ENCODE measurements at regions not wholly inside any gene's neighbourhood (a gene's known extent, or its start where the extent isn't known, plus 50 kb on each side); places are given as distances from the start of the nearest gene placed in this dataset.

- no peaks in the 10 kb centered on the region for H3K4me1 Mint-ChIP-seq
- H3K4me3 ChIP-seq (ENCODE audit: low read length), result no peak overlapping the region
- H3K27me3 ChIP-seq (ENCODE audit: control insufficient read depth in 2 of 2, insufficient read depth in 2 of 2, low read length in 2 of 2), result no peaks in the 10 kb centered on the region
- POLR2A ChIA-PET, result no interaction called here
- ATAC-seq (no peak), DNase-seq (no peak)
- intact Hi-C loops (cut with micrococcal nuclease), result loop anchor here in 1 of 2 donors (10.0 kb wide), 2 partner anchors 606 to 1396 kb away; no protein-coding TSS in a partner anchor
- H3K9me3 Mint-ChIP-seq, result peaks cover 0 to 16% (median 6%) of the 10 kb centered on the region in 11 donors
- H3K36me3 Mint-ChIP-seq, result peaks cover 0 to 10% (median 0%) of the 10 kb centered on the region in 5 donors
- no peak overlapping the region for H3K4me3 Mint-ChIP-seq
- H3K27me3 Mint-ChIP-seq, result peaks cover 0 to 6% (median 0%) of the 10 kb centered on the region in 5 donors
- H3K27ac Mint-ChIP-seq, result no peak overlapping the region
- H3K9me3 ChIP-seq (ENCODE audit: control insufficient read depth in 2 of 3, low read length in 3 of 3), result no peaks in the 10 kb centered on the region
- H3K36me3 ChIP-seq (ENCODE audit: control insufficient read depth in 2 of 3, insufficient read depth in 3 of 3, low read length in 3 of 3), result no peaks in the 10 kb centered on the region
- H3K4me1 ChIP-seq (ENCODE audit: control insufficient read depth in 2 of 2, insufficient read depth in 2 of 2, low read length in 2 of 2), result no peaks in the 10 kb centered on the region
- no peak overlapping the region for H3K27ac ChIP-seq (ENCODE audit: low read depth, low read length)
- CTCF ChIA-PET, result interaction anchor here (1.1 kb wide), 1 partner anchor 1186 kb away, joined by 3 read pairs; no protein-coding TSS in a partner anchor
Measured at GRCh38 chr12:91388573-91388972, 206.0 kb upstream of the DCN start.

GRCh38 chr12:91387461-91388134, 205.0 kb upstream of the DCN start:
- Histone ChIP-seq H3K4me3 (ENCODE audit: low read length) (no peak overlapping the region), H3K4me1 (ENCODE audit: control insufficient read depth in 2 of 2, insufficient read depth in 2 of 2, low read length in 2 of 2) (no peaks in the 10 kb centered on the region), H3K27me3 (ENCODE audit: control insufficient read depth in 2 of 2, insufficient read depth in 2 of 2, low read length in 2 of 2) (no peaks in the 10 kb centered on the region), H3K9me3 (ENCODE audit: control insufficient read depth in 2 of 3, low read length in 3 of 3) (no peaks in the 10 kb centered on the region), H3K36me3 (ENCODE audit: control insufficient read depth in 2 of 3, insufficient read depth in 3 of 3, low read length in 3 of 3) (no peaks in the 10 kb centered on the region), H3K27ac (ENCODE audit: low read depth, low read length) (no peak overlapping the region)
- no peak for ATAC-seq
- H3K4me1 Mint-ChIP-seq, result no peaks in the 10 kb centered on the region
- peaks cover 0 to 5% (median 0%) of the 10 kb centered on the region in 5 donors for H3K36me3 Mint-ChIP-seq
- intact Hi-C loops (cut with micrococcal nuclease), result loop anchor here in 1 of 2 donors (10.0 kb wide), 2 partner anchors 607 to 1397 kb away; no protein-coding TSS in a partner anchor
- ChIA-PET CTCF (interaction anchor here (1.1 to 1.7 kb wide), 3 partner anchors 1184 to 1262 kb away, joined by 3 to 5 read pairs (median 3); no protein-coding TSS in a partner anchor), POLR2A (interaction anchor here (0.6 kb wide), 1 partner anchor 390 kb away, joined by 4 read pairs; no protein-coding TSS in a partner anchor)
- no peak overlapping the region for H3K4me3 Mint-ChIP-seq
- DNase-seq, result no peak
- H3K27me3 Mint-ChIP-seq, result peaks cover 0 to 6% (median 0%) of the 10 kb centered on the region in 5 donors
- H3K27ac Mint-ChIP-seq, result no peak overlapping the region
- H3K9me3 Mint-ChIP-seq, result peaks cover 0 to 13% (median 6%) of the 10 kb centered on the region in 11 donors

- Mint-ChIP-seq H3K27me3 (peaks cover 0 to 13% (median 0%) of the 10 kb centered on the region in 5 donors), H3K36me3 (no peaks in the 10 kb centered on the region), H3K9me3 (no peaks in the 10 kb centered on the region), H3K4me3 (no peak overlapping the region), H3K27ac (no peak overlapping the region), H3K4me1 (peaks cover 0 to 11% (median 6%) of the 10 kb centered on the region in 7 donors)
- Histone ChIP-seq H3K27me3 (ENCODE audit: control insufficient read depth in 2 of 2, insufficient read depth in 2 of 2, low read length in 2 of 2) (no peaks in the 10 kb centered on the region), H3K9me3 (ENCODE audit: control insufficient read depth in 2 of 3, low read length in 3 of 3) (no peaks in the 10 kb centered on the region), H3K36me3 (ENCODE audit: control insufficient read depth in 2 of 3, insufficient read depth in 3 of 3, low read length in 3 of 3) (no peaks in the 10 kb centered on the region), H3K4me3 (ENCODE audit: low read length) (no peak overlapping the region), H3K27ac (ENCODE audit: low read depth, low read length) (no peak overlapping the region), H3K4me1 (ENCODE audit: control insufficient read depth in 2 of 2, insufficient read depth in 2 of 2, low read length in 2 of 2) (no peaks in the 10 kb centered on the region)
- DNase-seq (no peak), ATAC-seq (no peak)
- intact Hi-C loops (cut with micrococcal nuclease), result loop anchor here in 1 of 2 donors (5.0 to 10.0 kb wide), 4 partner anchors 192 to 1400 kb away; no protein-coding TSS in a partner anchor
- ChIA-PET CTCF (interaction anchor here (0.8 to 1.0 kb wide), 3 partner anchors 11 to 1270 kb away, joined by 3 read pairs; no protein-coding TSS in a partner anchor), POLR2A (interaction anchor here (0.6 to 5.9 kb wide), 3 partner anchors 750 to 1186 kb away, joined by 3 to 43 read pairs (median 5); partner anchors contain the start of gene BTG1)
Measured at GRCh38 chr12:91384806-91385205, 202.2 kb upstream of the DCN start.

- Mint-ChIP-seq H3K9me3 (no peaks in the 10 kb centered on the region), H3K4me3 (no peak overlapping the region), H3K27me3 (peaks cover 0 to 13% (median 0%) of the 10 kb centered on the region in 5 donors), H3K36me3 (no peaks in the 10 kb centered on the region), H3K4me1 (peaks cover 0 to 11% (median 6%) of the 10 kb centered on the region in 7 donors), H3K27ac (no peak overlapping the region)
- Histone ChIP-seq H3K27me3 (ENCODE audit: control insufficient read depth in 2 of 2, insufficient read depth in 2 of 2, low read length in 2 of 2) (no peaks in the 10 kb centered on the region), H3K4me1 (ENCODE audit: control insufficient read depth in 2 of 2, insufficient read depth in 2 of 2, low read length in 2 of 2) (no peaks in the 10 kb centered on the region), H3K4me3 (ENCODE audit: low read length) (no peak overlapping the region), H3K9me3 (ENCODE audit: control insufficient read depth in 2 of 3, low read length in 3 of 3) (no peaks in the 10 kb centered on the region), H3K36me3 (ENCODE audit: control insufficient read depth in 2 of 3, insufficient read depth in 3 of 3, low read length in 3 of 3) (no peaks in the 10 kb centered on the region), H3K27ac (ENCODE audit: low read depth, low read length) (no peak overlapping the region)
- intact Hi-C loops (cut with micrococcal nuclease), result loop anchor here in 1 of 2 donors (5.0 to 10.0 kb wide), 4 partner anchors 193 to 1400 kb away; no protein-coding TSS in a partner anchor
- ChIA-PET POLR2A (interaction anchor here (0.6 to 5.9 kb wide), 4 partner anchors 10 to 1186 kb away, joined by 3 to 43 read pairs (median 4); partner anchors contain the start of gene BTG1), CTCF (interaction anchor here (0.8 to 3.9 kb wide), 7 partner anchors 11 to 1271 kb away, joined by 3 to 56 read pairs (median 3); partner anchors contain the start of gene BTG1)
- DNase-seq (no peak), ATAC-seq (no peak)
Measured at GRCh38 chr12:91384366-91384765, 201.7 kb upstream of the DCN start.

GRCh38 chr12:91383099-91383498, 200.5 kb upstream of the DCN start:
- no peaks in the 10 kb centered on the region for H3K27me3 ChIP-seq (ENCODE audit: control insufficient read depth in 2 of 2, insufficient read depth in 2 of 2, low read length in 2 of 2)
- H3K9me3 ChIP-seq (ENCODE audit: control insufficient read depth in 2 of 3, low read length in 3 of 3), result no peaks in the 10 kb centered on the region
- no peak overlapping the region for H3K27ac ChIP-seq (ENCODE audit: low read depth, low read length)
- Mint-ChIP-seq H3K4me3 (no peak overlapping the region), H3K27ac (no peak overlapping the region), H3K27me3 (peaks cover 0 to 17% (median 0%) of the 10 kb centered on the region in 5 donors), H3K4me1 (peaks cover 0 to 11% (median 6%) of the 10 kb centered on the region in 7 donors), H3K36me3 (no peaks in the 10 kb centered on the region), H3K9me3 (no peaks in the 10 kb centered on the region)
- intact Hi-C loops (cut with micrococcal nuclease), result loop anchor here in 1 of 2 donors (2.0 to 10.0 kb wide), 5 partner anchors 194 to 1402 kb away; no protein-coding TSS in a partner anchor
- no peaks in the 10 kb centered on the region for H3K36me3 ChIP-seq (ENCODE audit: control insufficient read depth in 2 of 3, insufficient read depth in 3 of 3, low read length in 3 of 3)
- H3K4me1 ChIP-seq (ENCODE audit: control insufficient read depth in 2 of 2, insufficient read depth in 2 of 2, low read length in 2 of 2), result no peaks in the 10 kb centered on the region
- no peak for DNase-seq
- ATAC-seq, result no peak
- H3K4me3 ChIP-seq (ENCODE audit: low read length), result no peak overlapping the region
- POLR2A ChIA-PET, result interaction anchor here (2.2 to 5.9 kb wide), 2 partner anchors 754 to 761 kb away, joined by 7 to 43 read pairs; partner anchors contain the start of gene BTG1
- CTCF ChIA-PET, result interaction anchor here (0.9 to 3.9 kb wide), 18 partner anchors 8 to 1276 kb away, joined by 3 to 56 read pairs (median 6); partner anchors contain the start of gene BTG1

GRCh38 chr12:91382081-91382543, 199.5 kb upstream of the DCN start:
- Mint-ChIP-seq H3K27ac (peak overlapping the region in 8 of 9 donors; percentile 16 to 85 (median 49)), H3K4me3 (peak overlapping the region; percentile 69 to 91 (median 81)), H3K9me3 (no peaks in the 10 kb centered on the region), H3K27me3 (peaks cover 0 to 13% (median 0%) of the 10 kb centered on the region in 5 donors), H3K36me3 (no peaks in the 10 kb centered on the region), H3K4me1 (peaks cover 0 to 11% (median 6%) of the 10 kb centered on the region in 7 donors)
- Histone ChIP-seq H3K27me3 (ENCODE audit: control insufficient read depth in 2 of 2, insufficient read depth in 2 of 2, low read length in 2 of 2) (no peaks in the 10 kb centered on the region), H3K4me3 (ENCODE audit: low read length) (peak overlapping the region; percentile 18), H3K27ac (ENCODE audit: low read depth, low read length) (no peak overlapping the region), H3K4me1 (ENCODE audit: control insufficient read depth in 2 of 2, insufficient read depth in 2 of 2, low read length in 2 of 2) (no peaks in the 10 kb centered on the region), H3K9me3 (ENCODE audit: control insufficient read depth in 2 of 3, low read length in 3 of 3) (no peaks in the 10 kb centered on the region), H3K36me3 (ENCODE audit: control insufficient read depth in 2 of 3, insufficient read depth in 3 of 3, low read length in 3 of 3) (no peaks in the 10 kb centered on the region)
- ATAC-seq (peak; percentile 94), DNase-seq (peak; percentile 67 to 89 (median 78))
- intact Hi-C loops (cut with micrococcal nuclease), result loop anchor here (1.0 to 10.0 kb wide), 19 partner anchors 21 to 1605 kb away; no protein-coding TSS in a partner anchor
- CTCF ChIA-PET, result interaction anchor here (0.6 to 3.9 kb wide), 39 partner anchors 9 to 1857 kb away, joined by 3 to 56 read pairs (median 5); partner anchors contain the start of gene BTG1
- POLR2A ChIA-PET, result interaction anchor here (0.6 to 5.9 kb wide), 9 partner anchors 10 to 1226 kb away, joined by 3 to 43 read pairs (median 5); partner anchors contain the start of gene BTG1
